WTC11 (cell line): ENCODE measurements at regions not wholly inside any gene's neighbourhood (a gene's known extent, or its start where the extent isn't known, plus 50 kb on each side); places are given as distances from the start of the nearest gene placed in this dataset.

Source experiments
- ATAC-seq: fragments of 200-7000 bp; cut with Tn5 transposase; 2 replicates; pipeline ENCODE4 v1.10.0; 2021; ENCODE audit warnings: mild to moderate bottlenecking, moderate library complexity
- CTCF ChIA-PET: fragments of 300-600 bp; sonication (Branson Sonifier 250); formaldehyde crosslinking; loops from one replicate; lab custom pipeline; 2021; ENCODE audit warnings: antibody characterized with exemption; lab: Charles Lee
- POLR2A ChIA-PET: fragments of 350-600 bp; sonication (Branson Sonifier 250); formaldehyde crosslinking; loops from one replicate; lab custom pipeline; 2021; ENCODE audit warnings: antibody characterized with exemption; lab: Charles Lee
- DNase-seq: peaks from one replicate; pipeline ENCODE4 v3.0.0; 2021; ENCODE audit warnings: low spot score
- H3K27ac Mint-ChIP-seq: 2 replicates; pipeline ENCODE4 v1.8.0; 2021; ENCODE audit warnings: mixed read lengths
- H3K27me3 Mint-ChIP-seq: 2 replicates; pipeline ENCODE4 v1.8.0; 2021; ENCODE audit warnings: low read depth, mild to moderate bottlenecking, moderate library complexity, mixed read lengths
- H3K36me3 Mint-ChIP-seq: 2 replicates; pipeline ENCODE4 v1.8.0; 2021; ENCODE audit warnings: mixed read lengths
- H3K4me1 Mint-ChIP-seq: 2 replicates; pipeline ENCODE4 v1.8.0; 2022; ENCODE audit warnings: mixed read lengths
- H3K4me3 Mint-ChIP-seq: 2 replicates; pipeline ENCODE4 v1.8.0; 2021; ENCODE audit warnings: mild to moderate bottlenecking, moderate library complexity, mixed read lengths
- H3K9me3 Mint-ChIP-seq: 2 replicates; pipeline ENCODE4 v1.8.0; 2021; ENCODE audit warnings: mixed read lengths
- ATF1 ChIP-seq: sonication (generic); formaldehyde crosslinking; IDR thresholded peaks from 2 replicates; pipeline ENCODE4 v1.8.1; 2023; ENCODE audit warnings: mild to moderate bottlenecking, moderate library complexity, missing genetic modification reagents
- ATF3 ChIP-seq: sonication (generic); formaldehyde crosslinking; conservative IDR thresholded peaks from 2 replicates; pipeline ENCODE4 v1.8.1; 2022; ENCODE audit warnings: mild to moderate bottlenecking, missing genetic modification reagents
- CDX4 ChIP-seq: fragments of 250-450 bp; sonication (Bioruptor Pico); IDR thresholded peaks from 2 replicates; pipeline ENCODE4 v1.9.0; 2021; ENCODE audit warnings: moderate library complexity, mild to moderate bottlenecking, inconsistent platforms, borderline replicate concordance
- ELF4 ChIP-seq: sonication (generic); formaldehyde crosslinking; IDR thresholded peaks from 2 replicates; pipeline ENCODE4 v1.8.1; 2022; ENCODE audit warnings: low read depth, mild to moderate bottlenecking, moderate library complexity, missing genetic modification reagents
- FOXK1 ChIP-seq: sonication (generic); formaldehyde crosslinking; IDR thresholded peaks from 2 replicates; pipeline ENCODE4 v1.8.0; 2022; ENCODE audit warnings: mild to moderate bottlenecking, moderate library complexity, missing genetic modification reagents
- GTF2I ChIP-seq: fragments of 250-450 bp; sonication (Bioruptor Pico); conservative IDR thresholded peaks from 2 replicates; pipeline ENCODE4 v1.4.0; 2021; ENCODE audit warnings: mild to moderate bottlenecking
- IRF2 ChIP-seq: sonication (generic); formaldehyde crosslinking; IDR thresholded peaks from 2 replicates; pipeline ENCODE4 v1.8.0; 2022; ENCODE audit warnings: low read depth, missing genetic modification reagents, borderline replicate concordance
- NFATC4 ChIP-seq: fragments of 250-450 bp; sonication (Bioruptor Pico); IDR thresholded peaks from 2 replicates; pipeline ENCODE4 v1.9.0; 2021; ENCODE audit warnings: mild to moderate bottlenecking
- NR2C2 ChIP-seq: sonication (generic); formaldehyde crosslinking; IDR thresholded peaks from 2 replicates; pipeline ENCODE4 v1.8.0; 2022; ENCODE audit warnings: mild to moderate bottlenecking, missing genetic modification reagents
- OVOL2 ChIP-seq: fragments of 250-450 bp; sonication (Bioruptor Pico); IDR thresholded peaks from 2 replicates; pipeline ENCODE4 v1.9.0; 2021; ENCODE audit warnings: mild to moderate bottlenecking, borderline replicate concordance
- RELA ChIP-seq: sonication (generic); formaldehyde crosslinking; IDR thresholded peaks from 2 replicates; pipeline ENCODE4 v1.8.1; 2022; ENCODE audit warnings: missing genetic modification reagents, mild to moderate bottlenecking, borderline replicate concordance
- SMAD4 ChIP-seq: sonication (generic); formaldehyde crosslinking; IDR thresholded peaks from 2 replicates; pipeline ENCODE4 v1.8.0; 2022; ENCODE audit warnings: mild to moderate bottlenecking, missing genetic modification reagents
- TEAD1 ChIP-seq: sonication (generic); formaldehyde crosslinking; IDR thresholded peaks from 2 replicates; pipeline ENCODE4 v1.8.0; 2022; ENCODE audit warnings: mild to moderate bottlenecking, missing genetic modification reagents
- TEAD4 ChIP-seq: sonication (generic); formaldehyde crosslinking; IDR thresholded peaks from 2 replicates; pipeline ENCODE4 v1.8.0; 2022; ENCODE audit warnings: mild to moderate bottlenecking, missing genetic modification reagents
- ZNF121 ChIP-seq: sonication (generic); formaldehyde crosslinking; IDR thresholded peaks from 2 replicates; pipeline ENCODE4 v1.8.0; 2023; ENCODE audit warnings: missing genetic modification reagents
- ZNF138 ChIP-seq: sonication (generic); formaldehyde crosslinking; conservative IDR thresholded peaks from 2 replicates; pipeline ENCODE4 v1.8.1; 2022; ENCODE audit warnings: mild to moderate bottlenecking, moderate library complexity, missing genetic modification reagents
- ZNF232 ChIP-seq: sonication (generic); formaldehyde crosslinking; IDR thresholded peaks from 2 replicates; pipeline ENCODE4 v1.8.0; 2022; ENCODE audit warnings: mild to moderate bottlenecking, missing genetic modification reagents
- ZNF281 ChIP-seq: sonication (generic); formaldehyde crosslinking; IDR thresholded peaks from 2 replicates; pipeline ENCODE4 v1.8.0; 2023; ENCODE audit warnings: mild to moderate bottlenecking, missing genetic modification reagents
- ZNF396 ChIP-seq: fragments of 250-450 bp; sonication (Bioruptor Pico); IDR thresholded peaks from 2 replicates; pipeline ENCODE4 v1.8.0; 2021; ENCODE audit warnings: mild to moderate bottlenecking, moderate library complexity, borderline replicate concordance
- ZNF416 ChIP-seq: fragments of 250-450 bp; sonication (Bioruptor Pico); IDR thresholded peaks from 2 replicates; pipeline ENCODE4 v1.9.0; 2021; ENCODE audit warnings: mild to moderate bottlenecking, inconsistent platforms
- ZNF423 ChIP-seq: fragments of 250-450 bp; sonication (Bioruptor Pico); IDR thresholded peaks from 2 replicates; pipeline ENCODE4 v2.1.2; 2022; ENCODE audit warnings: mild to moderate bottlenecking, moderate library complexity
- TF ChIP-seq, protein P1 (sequence below): sonication (generic); formaldehyde crosslinking; IDR thresholded peaks from 2 replicates; pipeline ENCODE4 v1.8.1; 2022; ENCODE audit warnings: mild to moderate bottlenecking, missing genetic modification reagents, moderate library complexity, borderline replicate concordance
- TF ChIP-seq, protein P2 (sequence below): fragments of 250-450 bp; sonication (Bioruptor Pico); IDR thresholded peaks from 2 replicates; pipeline ENCODE4 v2.1.2; 2022; ENCODE audit warnings: mild to moderate bottlenecking, moderate library complexity
- TF ChIP-seq, protein P3 (sequence below): sonication (generic); formaldehyde crosslinking; IDR thresholded peaks from 2 replicates; pipeline ENCODE4 v1.8.1; 2023; ENCODE audit warnings: mild to moderate bottlenecking, missing genetic modification reagents, moderate library complexity
- TF ChIP-seq, protein P4 (sequence below): sonication (generic); formaldehyde crosslinking; IDR thresholded peaks from 2 replicates; pipeline ENCODE4 v1.8.0; 2022; ENCODE audit warnings: mild to moderate bottlenecking, missing genetic modification reagents

DNA sequence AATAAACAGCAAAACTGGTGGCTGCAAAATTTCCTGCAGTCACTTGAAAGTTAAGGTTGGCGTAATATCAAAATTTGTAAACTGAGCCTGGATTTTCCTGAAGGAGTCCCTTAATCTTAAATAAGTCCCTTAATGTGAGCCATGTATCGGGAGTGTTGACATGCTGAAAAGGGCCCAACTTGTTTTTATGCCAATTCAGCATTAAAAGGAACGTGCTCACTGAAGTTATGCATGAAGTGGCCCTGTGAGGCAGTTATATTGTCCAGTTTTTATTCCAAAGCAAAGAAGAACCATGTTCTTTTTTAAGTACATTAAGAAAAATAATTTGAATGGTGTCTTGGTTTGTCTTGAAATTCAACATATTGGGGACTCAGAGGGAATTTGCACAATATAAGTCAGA lies 1766.9 kb downstream of the SLITRK1 start:
- Mint-ChIP-seq H3K36me3 (no peaks in the 10 kb centered on the region), H3K27me3 (no peaks in the 10 kb centered on the region), H3K4me1 (no peaks in the 10 kb centered on the region), H3K9me3 (peaks cover 3% of the 10 kb centered on the region; the same call in 1 of the 2 replicates), H3K27ac (no peak overlapping the region), H3K4me3 (no peak overlapping the region)
- ChIA-PET POLR2A (no interaction called here), CTCF (no interaction called here)
- DNase-seq (no peak), ATAC-seq (no peak)
- TF ChIP-seq ATF1 (CRISPR knock-in tag) (no peak), FOXK1 (CRISPR knock-in tag) (no peak), ZNF396 (CRISPR knock-in tag) (no peak), CDX4 (CRISPR knock-in tag) (no peak)

DNA sequence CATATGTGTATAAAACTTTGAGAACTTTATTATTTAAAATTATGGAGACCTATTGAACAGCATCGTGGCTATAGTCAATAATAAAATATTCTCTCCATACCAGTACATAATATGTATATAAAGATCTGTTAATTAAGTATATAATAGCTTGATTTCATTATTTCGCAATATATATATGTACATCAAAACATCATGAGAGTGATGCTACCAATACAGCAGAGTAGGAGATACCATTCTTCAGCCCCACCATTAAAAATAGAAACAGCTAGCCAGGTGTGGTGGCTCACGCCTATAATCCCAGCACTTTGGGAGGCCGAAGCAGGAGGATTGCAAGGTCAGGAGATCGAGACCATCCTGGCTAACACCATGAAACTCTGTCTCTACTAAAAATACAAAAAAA lies 1755.3 kb upstream of the SPRY2 start:
- H3K27ac Mint-ChIP-seq: no peak overlapping the region
- TF ChIP-seq ZNF281 (CRISPR knock-in tag) (no peak), OVOL2 (CRISPR knock-in tag) (no peak), TEAD1 (CRISPR knock-in tag) (no peak), ATF3 (no peak), CDX4 (CRISPR knock-in tag) (no peak), ZNF423 (CRISPR knock-in tag) (no peak), NFATC4 (CRISPR knock-in tag) (no peak), NR2C2 (CRISPR knock-in tag) (no peak), ATF1 (CRISPR knock-in tag) (no peak), ZNF138 (CRISPR knock-in tag) (no peak), SMAD4 (CRISPR knock-in tag) (no peak), RELA (CRISPR knock-in tag) (no peak)
- TF ChIP-seq, protein P1, sequence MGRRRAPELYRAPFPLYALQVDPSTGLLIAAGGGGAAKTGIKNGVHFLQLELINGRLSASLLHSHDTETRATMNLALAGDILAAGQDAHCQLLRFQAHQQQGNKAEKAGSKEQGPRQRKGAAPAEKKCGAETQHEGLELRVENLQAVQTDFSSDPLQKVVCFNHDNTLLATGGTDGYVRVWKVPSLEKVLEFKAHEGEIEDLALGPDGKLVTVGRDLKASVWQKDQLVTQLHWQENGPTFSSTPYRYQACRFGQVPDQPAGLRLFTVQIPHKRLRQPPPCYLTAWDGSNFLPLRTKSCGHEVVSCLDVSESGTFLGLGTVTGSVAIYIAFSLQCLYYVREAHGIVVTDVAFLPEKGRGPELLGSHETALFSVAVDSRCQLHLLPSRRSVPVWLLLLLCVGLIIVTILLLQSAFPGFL: no peak
- TF ChIP-seq, protein P2, sequence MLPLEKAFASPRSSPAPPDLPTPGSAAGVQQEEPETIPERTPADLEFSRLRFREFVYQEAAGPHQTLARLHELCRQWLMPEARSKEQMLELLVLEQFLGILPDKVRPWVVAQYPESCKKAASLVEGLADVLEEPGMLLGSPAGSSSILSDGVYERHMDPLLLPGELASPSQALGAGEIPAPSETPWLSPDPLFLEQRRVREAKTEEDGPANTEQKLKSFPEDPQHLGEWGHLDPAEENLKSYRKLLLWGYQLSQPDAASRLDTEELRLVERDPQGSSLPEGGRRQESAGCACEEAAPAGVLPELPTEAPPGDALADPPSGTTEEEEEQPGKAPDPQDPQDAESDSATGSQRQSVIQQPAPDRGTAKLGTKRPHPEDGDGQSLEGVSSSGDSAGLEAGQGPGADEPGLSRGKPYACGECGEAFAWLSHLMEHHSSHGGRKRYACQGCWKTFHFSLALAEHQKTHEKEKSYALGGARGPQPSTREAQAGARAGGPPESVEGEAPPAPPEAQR (CRISPR knock-in tag): no peak
- peaks cover 9% of the 10 kb centered on the region for H3K9me3 Mint-ChIP-seq
- H3K27me3 Mint-ChIP-seq: no peaks in the 10 kb centered on the region
- ATAC-seq (no peak), DNase-seq (no peak)
- no peaks in the 10 kb centered on the region for H3K36me3 Mint-ChIP-seq
- H3K4me3 Mint-ChIP-seq: no peak overlapping the region
- H3K4me1 Mint-ChIP-seq: 0 out of 2 replicates have a peak, but pooled peaks cover 2% of the 10 kb centered on the region
- POLR2A ChIA-PET: no interaction called here
- CTCF ChIA-PET: no interaction called here

DNA sequence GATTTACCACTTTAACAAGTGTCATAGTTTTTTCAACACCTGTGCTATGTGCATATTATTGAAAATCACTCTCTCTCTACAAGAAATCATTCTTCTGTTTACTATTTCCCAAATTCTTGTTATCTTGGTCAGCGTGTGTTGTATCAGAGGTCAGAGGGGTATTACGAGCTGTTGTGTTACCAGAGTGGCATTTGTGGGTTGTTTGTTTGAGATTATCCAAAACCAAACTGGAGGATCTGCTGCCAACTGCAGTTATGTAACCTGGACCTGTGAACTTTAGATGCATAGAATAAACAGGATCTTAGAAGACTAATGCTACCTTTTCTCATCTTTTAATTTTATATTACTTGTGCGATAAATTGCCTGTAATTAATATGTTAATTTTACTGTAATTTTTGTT lies 1751.4 kb upstream of the SPRY2 start:
- ChIA-PET CTCF (no interaction called here), POLR2A (no interaction called here)
- Mint-ChIP-seq H3K4me3 (no peak overlapping the region), H3K36me3 (no peaks in the 10 kb centered on the region), H3K9me3 (peaks cover 9% of the 10 kb centered on the region), H3K4me1 (peaks cover 7% of the 10 kb centered on the region), H3K27ac (no peak overlapping the region), H3K27me3 (no peaks in the 10 kb centered on the region)
- DNase-seq (no peak), ATAC-seq (no peak)
- no peak for TF ChIP-seq ZNF232 (CRISPR knock-in tag)
- no peak for TF ChIP-seq TEAD4
- TF ChIP-seq ZNF423 (CRISPR knock-in tag): no peak
- TF ChIP-seq ELF4: no peak
- TF ChIP-seq ZNF121 (CRISPR knock-in tag): no peak
- TF ChIP-seq, protein P3, sequence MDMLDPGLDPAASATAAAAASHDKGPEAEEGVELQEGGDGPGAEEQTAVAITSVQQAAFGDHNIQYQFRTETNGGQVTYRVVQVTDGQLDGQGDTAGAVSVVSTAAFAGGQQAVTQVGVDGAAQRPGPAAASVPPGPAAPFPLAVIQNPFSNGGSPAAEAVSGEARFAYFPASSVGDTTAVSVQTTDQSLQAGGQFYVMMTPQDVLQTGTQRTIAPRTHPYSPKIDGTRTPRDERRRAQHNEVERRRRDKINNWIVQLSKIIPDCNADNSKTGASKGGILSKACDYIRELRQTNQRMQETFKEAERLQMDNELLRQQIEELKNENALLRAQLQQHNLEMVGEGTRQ (CRISPR knock-in tag): no peak
- TF ChIP-seq, protein P4, sequence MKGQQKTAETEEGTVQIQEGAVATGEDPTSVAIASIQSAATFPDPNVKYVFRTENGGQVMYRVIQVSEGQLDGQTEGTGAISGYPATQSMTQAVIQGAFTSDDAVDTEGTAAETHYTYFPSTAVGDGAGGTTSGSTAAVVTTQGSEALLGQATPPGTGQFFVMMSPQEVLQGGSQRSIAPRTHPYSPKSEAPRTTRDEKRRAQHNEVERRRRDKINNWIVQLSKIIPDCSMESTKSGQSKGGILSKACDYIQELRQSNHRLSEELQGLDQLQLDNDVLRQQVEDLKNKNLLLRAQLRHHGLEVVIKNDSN (CRISPR knock-in tag): no peak
- TF ChIP-seq IRF2: no peak
- TF ChIP-seq GTF2I (CRISPR knock-in tag): no peak
- no peak for TF ChIP-seq ZNF416 (CRISPR knock-in tag)
